ENCODE measurements at regions not wholly inside any gene's neighbourhood (a gene's known extent, or its start where the extent isn't known, plus 50 kb on each side); places are given as distances from the start of the nearest gene placed in this dataset.
"Not testable (repeated sequence)": the region's sequence is repeated elsewhere in the genome, so short reads cannot be mapped to it uniquely, and the experiment has no call there.

DNA sequence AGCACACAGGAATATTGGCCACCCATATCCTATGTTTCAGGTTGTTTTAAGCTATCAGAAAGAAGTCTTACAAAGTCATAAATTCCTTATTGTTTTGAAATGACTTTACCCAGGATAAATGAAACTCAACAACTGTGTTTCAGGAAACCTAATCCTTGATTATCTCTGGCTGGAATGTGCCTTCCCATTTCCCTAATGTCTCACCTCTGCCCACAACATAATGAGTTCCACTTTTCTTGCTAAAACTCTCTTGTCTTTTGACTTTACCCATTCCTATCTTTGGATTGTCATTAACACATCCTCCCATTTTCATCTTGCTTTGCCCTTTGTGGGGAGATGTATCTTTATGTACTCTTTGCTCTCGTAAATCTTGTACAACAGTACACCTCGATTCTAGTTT is 200.0 kb upstream of the DNAJC19 start:
- CTCF ChIA-PET, result no interaction called here
- no peaks in the 10 kb centered on the region for H3K9me3 ChIP-seq (ENCODE audit: control insufficient read depth, insufficient read depth, low read length)
- POLR2A ChIA-PET, result no interaction called here

DNA sequence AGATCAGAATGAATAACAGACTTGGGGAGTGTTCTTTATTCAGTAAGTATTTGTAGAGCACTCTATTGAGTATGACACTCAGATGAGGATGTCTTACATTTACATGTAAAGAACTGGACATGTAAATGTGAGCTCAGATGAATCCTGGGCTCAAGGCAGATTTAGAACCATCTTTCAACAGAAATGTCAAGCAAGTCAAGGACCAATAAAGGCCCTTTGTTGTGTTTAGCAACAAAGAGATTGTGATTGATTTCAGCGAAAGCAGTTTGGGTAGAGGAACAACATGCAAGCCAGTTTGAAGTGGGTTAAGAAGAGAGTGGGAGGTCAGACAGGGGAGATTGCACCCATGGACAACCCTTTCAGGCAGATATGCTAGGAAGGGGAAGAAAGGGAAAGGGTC is 194.2 kb upstream of the DNAJC19 start:
- ChIA-PET CTCF (no interaction called here), POLR2A (no interaction called here)
- no peaks in the 10 kb centered on the region for H3K27me3 ChIP-seq (ENCODE audit: control insufficient read depth, insufficient read depth, low read length)
- no peak overlapping the region for H3K27ac ChIP-seq (ENCODE audit: low read depth, low read length)
- H3K9me3 ChIP-seq (ENCODE audit: control insufficient read depth, insufficient read depth, low read length), result peaks cover 8% of the 10 kb centered on the region; the same call in 1 of the 2 replicates
- H3K4me3 ChIP-seq (ENCODE audit: low read depth, low read length), result no peak overlapping the region
- TF ChIP-seq, protein P1, sequence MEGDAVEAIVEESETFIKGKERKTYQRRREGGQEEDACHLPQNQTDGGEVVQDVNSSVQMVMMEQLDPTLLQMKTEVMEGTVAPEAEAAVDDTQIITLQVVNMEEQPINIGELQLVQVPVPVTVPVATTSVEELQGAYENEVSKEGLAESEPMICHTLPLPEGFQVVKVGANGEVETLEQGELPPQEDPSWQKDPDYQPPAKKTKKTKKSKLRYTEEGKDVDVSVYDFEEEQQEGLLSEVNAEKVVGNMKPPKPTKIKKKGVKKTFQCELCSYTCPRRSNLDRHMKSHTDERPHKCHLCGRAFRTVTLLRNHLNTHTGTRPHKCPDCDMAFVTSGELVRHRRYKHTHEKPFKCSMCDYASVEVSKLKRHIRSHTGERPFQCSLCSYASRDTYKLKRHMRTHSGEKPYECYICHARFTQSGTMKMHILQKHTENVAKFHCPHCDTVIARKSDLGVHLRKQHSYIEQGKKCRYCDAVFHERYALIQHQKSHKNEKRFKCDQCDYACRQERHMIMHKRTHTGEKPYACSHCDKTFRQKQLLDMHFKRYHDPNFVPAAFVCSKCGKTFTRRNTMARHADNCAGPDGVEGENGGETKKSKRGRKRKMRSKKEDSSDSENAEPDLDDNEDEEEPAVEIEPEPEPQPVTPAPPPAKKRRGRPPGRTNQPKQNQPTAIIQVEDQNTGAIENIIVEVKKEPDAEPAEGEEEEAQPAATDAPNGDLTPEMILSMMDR (IDR thresholded peaks at IDR 0.05; ENCODE audit: low read depth, low read length), result no peak
- DNase-seq (ENCODE audit: low read depth, low spot score), result no peak

More for the DNA sequence above, 200.0 kb upstream of the DNAJC19 start:
- no peak for DNase-seq (ENCODE audit: low read depth, low spot score)
- no peak overlapping the region for H3K4me3 ChIP-seq (ENCODE audit: low read depth, low read length)
- TF ChIP-seq, protein P1 (IDR thresholded peaks at IDR 0.05; ENCODE audit: low read depth, low read length), result no peak
- no peaks in the 10 kb centered on the region for H3K27me3 ChIP-seq (ENCODE audit: control insufficient read depth, insufficient read depth, low read length)
- H3K27ac ChIP-seq (ENCODE audit: low read depth, low read length), result no peak overlapping the region

DNA sequence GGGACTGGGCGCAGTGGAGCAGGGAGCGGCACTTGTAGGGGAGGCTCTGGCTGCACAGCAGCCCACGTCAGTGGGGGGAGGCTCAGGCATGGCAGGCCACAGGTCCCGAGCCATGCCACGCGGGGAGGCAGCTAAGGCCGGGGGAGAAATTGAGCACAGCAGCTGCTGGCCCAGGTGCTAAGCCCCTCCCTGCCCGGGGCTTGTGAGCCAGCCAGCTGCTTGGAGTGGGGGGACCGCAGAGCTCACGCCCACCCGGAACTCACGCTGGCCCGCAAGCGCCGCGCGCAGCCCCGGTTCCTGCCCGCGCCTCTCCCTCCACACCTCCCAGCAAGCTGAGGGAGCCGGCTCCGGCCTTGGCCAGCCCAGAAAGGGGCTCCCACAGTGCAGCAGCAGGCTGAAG is 193.5 kb upstream of the DNAJC19 start:
- H3K4me3 ChIP-seq (ENCODE audit: low read depth, low read length); H3K27me3 ChIP-seq (ENCODE audit: control insufficient read depth, insufficient read depth, low read length); H3K27ac ChIP-seq (ENCODE audit: low read depth, low read length); H3K9me3 ChIP-seq (ENCODE audit: control insufficient read depth, insufficient read depth, low read length); DNase-seq (ENCODE audit: low read depth, low spot score); POLR2A ChIA-PET; CTCF ChIA-PET: not testable (repeated sequence)

DNA sequence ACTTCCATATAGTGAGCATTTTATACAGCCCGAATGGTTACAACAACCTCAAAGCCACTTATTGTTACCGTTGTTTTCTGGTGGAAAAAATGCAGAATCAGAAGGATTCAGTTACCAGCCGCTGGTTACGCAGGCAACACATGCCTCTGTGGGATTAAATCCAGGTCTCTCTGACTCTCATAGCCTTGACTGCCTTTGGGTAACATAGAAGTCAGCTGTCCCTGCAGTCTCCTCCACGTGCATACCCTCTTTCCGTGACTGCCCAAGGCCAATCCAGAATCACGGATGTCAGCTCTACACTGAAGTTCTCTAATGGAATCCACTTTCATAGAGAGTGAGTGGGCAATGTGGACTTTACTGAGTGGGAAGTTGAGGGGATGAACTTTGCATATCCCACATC is 189.5 kb upstream of the DNAJC19 start:
- no peak overlapping the region for H3K4me3 ChIP-seq (ENCODE audit: low read depth, low read length)
- no peaks in the 10 kb centered on the region for H3K27me3 ChIP-seq (ENCODE audit: control insufficient read depth, insufficient read depth, low read length)
- TF ChIP-seq, protein P1 (IDR thresholded peaks at IDR 0.05; ENCODE audit: low read depth, low read length), result no peak
- POLR2A ChIA-PET, result no interaction called here
- no peak overlapping the region for H3K27ac ChIP-seq (ENCODE audit: low read depth, low read length)
- no peak for DNase-seq (ENCODE audit: low read depth, low spot score)
- peaks cover 8% of the 10 kb centered on the region; the same call in 1 of the 2 replicates for H3K9me3 ChIP-seq (ENCODE audit: control insufficient read depth, insufficient read depth, low read length)
- CTCF ChIA-PET, result no interaction called here

DNA sequence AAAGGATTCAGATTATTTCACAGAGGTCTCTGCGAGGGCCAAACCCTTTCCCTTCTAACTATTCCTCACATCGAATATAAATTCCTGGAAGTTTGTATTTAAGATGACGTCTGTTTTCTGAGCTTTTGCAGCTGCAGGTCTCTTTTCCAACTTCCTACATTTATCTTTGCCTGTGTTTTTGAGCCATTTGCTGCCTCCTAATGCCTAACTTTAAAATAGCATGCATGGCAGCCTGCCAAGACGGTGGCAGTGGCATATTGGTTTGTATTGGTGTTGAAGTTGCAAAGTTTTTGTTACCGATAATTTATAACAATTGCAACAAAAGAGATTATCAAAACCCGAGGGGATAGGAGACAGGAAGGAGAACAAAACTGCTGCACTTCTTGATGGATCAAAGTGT is 187.1 kb upstream of the DNAJC19 start:
- Histone ChIP-seq H3K27ac (ENCODE audit: low read depth, low read length) (no peak overlapping the region), H3K27me3 (ENCODE audit: control insufficient read depth, insufficient read depth, low read length) (no peaks in the 10 kb centered on the region), H3K4me3 (ENCODE audit: low read depth, low read length) (no peak overlapping the region), H3K9me3 (ENCODE audit: control insufficient read depth, insufficient read depth, low read length) (no peaks in the 10 kb centered on the region)
- peak; percentile 4 for DNase-seq (ENCODE audit: low read depth, low spot score)
- CTCF ChIA-PET, result interaction anchor here (3.0 kb wide), 1 partner anchor 373 kb away, joined by 10 read pairs; no protein-coding TSS in a partner anchor
- TF ChIP-seq, protein P1 (IDR thresholded peaks at IDR 0.05; ENCODE audit: low read depth, low read length), result peak; percentile 48
- POLR2A ChIA-PET, result no interaction called here

Measured in AG04450 (cell line).